Superior temporal gyrus (tissue), 1 donor: ENCODE measurements at regions not wholly inside any gene's neighbourhood (a gene's known extent, or its start where the extent isn't known, plus 50 kb on each side); places are given as distances from the start of the nearest gene placed in this dataset.

Experiments used
- DNase-seq: peaks from one replicate; pipeline ENCODE4 v3.0.0-alpha.2; 2016; ENCODE audit errors: extremely low spot score

DNA sequence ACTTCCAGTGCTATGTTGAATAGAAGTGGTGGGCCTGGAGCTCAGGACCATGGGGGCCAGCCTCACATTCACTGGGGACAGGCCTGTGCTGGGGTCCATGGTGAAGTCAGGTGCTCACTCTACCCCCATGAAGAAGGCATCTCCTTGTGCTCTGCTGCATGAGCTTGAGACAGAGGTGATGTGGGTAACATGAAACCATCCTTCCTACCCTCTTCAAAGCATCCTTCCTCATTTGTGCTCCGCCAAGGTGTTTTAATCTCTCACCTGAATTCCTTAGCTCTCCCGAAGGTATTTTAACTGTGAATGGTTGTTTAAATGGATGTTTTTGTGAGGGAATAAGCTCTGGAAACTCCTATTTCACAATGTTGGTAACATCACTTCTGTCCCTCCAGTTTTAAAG lies 209.6 kb upstream of the PCSK2 start:
- DNase-seq: no peak

GRCh38 chr20:17021481-17021880 lies 205.4 kb upstream of the PCSK2 start:
- DNase-seq: no peak

DNA sequence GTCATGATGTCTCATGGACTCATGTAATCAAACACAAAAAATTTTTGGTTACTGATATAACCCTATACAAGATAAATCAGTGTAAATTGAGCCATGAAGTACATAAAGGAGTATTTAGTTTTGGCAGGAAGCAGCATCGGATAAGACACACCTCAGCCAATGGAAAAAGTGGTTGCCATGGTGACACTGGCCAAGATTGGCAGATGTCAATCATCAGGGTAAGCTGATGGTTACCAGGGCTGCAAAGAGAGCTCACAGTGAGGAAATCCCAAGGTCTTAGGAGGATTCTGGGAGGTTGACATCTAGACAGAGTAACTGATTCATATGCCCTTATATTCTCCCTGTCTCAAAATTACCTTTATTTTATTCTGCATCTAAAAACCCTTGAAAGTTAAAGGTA lies 203.8 kb upstream of the PCSK2 start:
- DNase-seq: no peak

GRCh38 chr20:17023806-17024205 lies 203.0 kb upstream of the PCSK2 start:
- no peak for DNase-seq

DNA sequence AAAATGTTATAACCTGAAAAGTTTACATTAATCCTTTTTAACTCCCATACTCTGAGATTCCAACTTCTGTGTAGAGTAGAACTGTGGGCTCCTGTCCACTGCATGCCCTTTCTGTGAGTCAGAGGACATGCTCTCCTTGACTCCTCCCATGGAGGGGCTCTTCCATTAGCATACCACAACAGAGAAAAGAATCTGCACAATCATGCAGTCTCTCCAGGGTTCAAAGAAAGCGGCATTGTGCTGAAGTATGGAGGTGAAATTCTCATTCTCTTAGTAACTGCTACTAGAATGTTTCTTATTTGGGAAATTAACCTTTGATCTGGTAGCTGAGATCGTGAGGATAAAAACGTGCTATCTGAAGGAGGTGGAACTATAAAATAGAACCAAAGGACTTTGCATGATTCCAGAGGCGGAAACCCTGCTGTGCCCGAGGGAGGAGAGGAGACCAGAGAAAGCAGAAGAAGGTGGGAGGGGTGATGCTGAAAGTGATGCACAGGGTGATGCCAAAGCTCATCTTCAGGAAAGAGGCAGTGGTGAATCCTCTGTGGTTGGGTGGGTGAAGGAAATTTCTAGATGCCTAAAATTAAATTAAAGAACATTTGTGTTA lies 202.2 kb upstream of the PCSK2 start:
- no peak for DNase-seq

DNA sequence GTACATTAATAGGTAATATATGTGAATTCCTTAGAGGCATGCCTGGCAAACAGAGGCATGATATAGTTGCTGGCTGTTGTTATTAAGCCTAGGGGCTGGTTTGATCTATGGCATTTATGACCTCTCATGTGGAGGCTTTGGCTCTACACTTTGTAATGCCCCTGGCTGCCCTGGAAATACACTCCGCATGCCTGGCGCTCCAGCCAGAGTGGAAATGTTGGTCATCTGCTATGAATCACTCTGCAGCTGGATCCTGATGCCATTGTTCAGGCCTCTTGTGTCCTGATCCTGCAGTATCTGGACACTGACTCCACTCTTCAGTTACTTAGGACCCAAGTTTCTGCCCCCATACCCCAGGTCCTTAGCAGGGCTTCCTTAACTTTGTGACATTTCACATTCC lies 200.5 kb upstream of the PCSK2 start:
- DNase-seq: no peak

DNA sequence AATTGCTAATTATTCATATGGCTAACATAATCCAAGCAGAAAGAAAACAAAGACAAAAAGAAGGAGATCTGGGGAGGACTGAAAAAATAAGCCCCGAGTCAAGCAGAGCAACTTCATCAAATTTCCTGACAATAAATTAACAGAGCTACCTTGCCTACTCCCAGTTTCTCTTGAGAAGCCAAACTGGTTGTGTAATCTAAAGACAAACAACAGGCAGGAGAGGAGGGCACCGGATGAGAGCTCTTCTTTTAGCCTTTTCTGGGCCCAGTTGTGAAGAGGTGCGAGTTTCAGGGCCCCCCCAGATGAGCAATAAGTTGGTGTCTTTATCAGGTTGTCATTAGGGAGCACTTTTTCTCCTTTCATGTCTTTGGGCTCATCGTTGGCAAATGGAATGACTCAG lies 197.1 kb upstream of the PCSK2 start:
- no peak for DNase-seq

DNA sequence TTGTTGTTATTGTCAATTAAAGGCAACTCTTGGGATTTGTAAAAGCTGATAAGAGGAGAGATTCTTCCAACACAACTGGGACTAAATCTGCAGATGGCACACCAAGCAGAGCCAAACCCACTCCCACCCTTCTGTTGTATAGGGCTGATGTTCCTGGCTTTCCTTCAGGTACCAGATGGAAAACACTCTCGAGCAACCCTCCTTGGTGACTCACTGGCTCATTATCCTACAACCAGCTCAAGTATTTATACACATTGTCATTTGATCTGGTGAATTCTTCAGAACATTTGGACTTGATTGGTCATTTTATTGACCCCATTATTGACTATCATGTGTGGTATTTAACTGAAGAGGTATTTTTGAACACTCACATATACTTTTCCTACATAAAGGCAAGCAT lies 190.3 kb upstream of the PCSK2 start:
- DNase-seq: peak; percentile 46

- no peak for DNase-seq
These were observed 184.7 kb upstream of the PCSK2 start for GRCh38 chr20:17042122-17042521.

- DNase-seq: no peak
These were observed 183.5 kb upstream of the PCSK2 start for GRCh38 chr20:17043323-17043722.

DNA sequence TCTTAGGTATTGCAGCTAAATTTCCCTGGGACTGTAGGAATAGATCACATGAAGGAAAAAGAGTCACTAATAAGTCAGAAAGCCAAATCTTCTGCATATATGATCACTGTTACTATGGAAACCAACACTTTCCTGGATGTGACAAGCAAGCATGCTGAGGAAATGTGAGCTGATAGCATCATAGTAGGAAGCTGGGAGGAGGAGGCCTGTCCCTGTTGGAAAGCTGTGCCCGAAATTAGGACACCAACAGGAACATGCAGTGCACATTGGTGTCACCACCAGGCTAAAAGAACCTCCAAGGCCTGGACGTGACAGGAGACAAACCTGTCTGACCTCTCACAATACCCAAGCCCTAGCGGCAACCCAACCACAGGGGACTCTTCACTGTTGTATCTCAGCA lies 181.9 kb upstream of the PCSK2 start:
- DNase-seq: peak; percentile 26

- DNase-seq: no peak
These were observed 167.4 kb upstream of the PCSK2 start for GRCh38 chr20:17059465-17059864.

DNA sequence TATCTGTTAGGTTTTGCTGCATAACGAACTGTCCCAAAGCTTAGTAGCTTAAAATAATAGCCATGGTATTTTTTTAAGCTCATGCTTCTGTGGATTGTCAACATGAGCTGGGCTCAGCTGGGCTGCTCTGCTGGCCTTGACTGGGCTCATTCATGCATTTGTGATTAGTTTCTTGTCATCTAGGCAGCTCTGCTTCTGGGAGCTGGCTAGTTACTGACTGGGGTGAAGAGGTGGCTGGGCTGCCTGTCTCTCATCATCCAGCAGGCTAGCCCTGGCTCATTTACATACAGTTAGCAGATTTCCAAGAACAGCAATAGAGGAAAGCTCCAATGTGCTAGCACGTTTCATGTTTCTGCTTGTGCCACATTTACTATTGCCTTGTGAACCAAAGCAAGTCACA lies 165.1 kb upstream of the PCSK2 start:
- no peak for DNase-seq

DNA sequence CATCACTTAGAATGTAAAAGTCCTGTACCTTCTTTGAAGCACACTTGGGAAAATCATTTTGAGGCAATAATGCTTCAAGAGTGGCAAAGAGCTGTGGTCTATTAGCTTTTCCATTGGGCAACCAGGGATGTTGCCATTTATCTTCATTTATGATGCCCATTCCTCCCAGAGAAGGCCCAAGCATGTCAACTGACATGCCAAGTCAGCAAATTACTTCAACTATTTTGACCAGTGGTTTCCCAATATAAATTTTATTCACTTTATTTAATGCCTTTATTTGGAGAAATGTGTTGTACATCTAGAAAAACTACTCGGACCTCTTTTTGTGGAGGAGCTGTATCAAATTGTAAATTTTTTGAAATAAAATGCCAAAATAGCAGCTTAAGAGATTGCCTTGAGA lies 164.1 kb upstream of the PCSK2 start:
- DNase-seq: no peak

GRCh38 chr20:17066902-17067301 lies 159.9 kb upstream of the PCSK2 start:
- no peak for DNase-seq

DNA sequence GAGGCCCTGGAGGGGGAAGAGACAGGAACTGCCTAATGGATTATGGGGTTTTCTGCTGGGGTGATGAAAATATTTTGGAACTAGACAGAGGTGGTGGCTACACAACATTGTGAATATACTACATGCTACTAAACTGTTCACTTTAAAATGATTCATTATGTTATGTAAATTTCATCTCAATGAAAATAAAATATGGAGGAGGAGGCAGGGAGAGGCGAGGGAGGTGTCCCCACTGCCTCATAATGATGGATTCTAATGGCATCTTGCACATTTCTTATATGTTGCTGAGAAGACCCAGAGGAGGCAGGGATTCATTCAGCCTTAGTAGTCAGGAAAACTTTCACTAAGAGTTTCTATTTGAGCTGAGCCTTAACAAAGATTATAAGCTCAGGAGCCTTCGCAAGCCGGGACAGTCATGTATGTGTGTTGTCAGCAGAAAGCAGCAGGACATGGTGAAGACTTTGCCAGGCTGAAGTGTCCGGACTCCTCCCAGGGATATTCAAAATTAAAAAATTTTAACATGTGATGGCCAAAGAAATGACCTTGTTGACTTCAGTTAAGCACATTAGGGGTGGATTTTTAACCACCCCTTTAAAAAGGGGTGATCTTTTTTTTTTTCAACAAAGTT lies 158.6 kb upstream of the PCSK2 start:
- DNase-seq: no peak

DNA sequence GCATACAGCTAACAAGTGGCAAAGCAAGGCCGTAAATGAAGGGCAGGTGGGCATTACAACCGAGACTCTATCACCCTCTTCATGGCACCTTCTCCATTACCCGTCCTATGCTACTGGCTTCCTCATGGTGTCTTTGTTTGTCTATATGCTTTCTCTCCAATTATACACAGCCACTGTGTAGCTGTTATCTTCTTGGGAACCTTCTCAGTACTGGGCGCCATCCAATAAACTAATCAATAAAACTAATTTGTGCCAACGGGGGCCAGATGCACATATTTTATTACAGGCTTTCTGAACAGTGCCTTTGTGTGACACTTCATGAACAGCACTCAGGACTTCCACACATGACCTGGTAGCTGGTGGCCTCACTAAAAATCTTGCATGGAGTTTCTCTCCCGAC lies 149.8 kb upstream of the PCSK2 start:
- DNase-seq: no peak

GRCh38 chr20:17083738-17084137 lies 143.1 kb upstream of the PCSK2 start:
- DNase-seq: no peak

DNA sequence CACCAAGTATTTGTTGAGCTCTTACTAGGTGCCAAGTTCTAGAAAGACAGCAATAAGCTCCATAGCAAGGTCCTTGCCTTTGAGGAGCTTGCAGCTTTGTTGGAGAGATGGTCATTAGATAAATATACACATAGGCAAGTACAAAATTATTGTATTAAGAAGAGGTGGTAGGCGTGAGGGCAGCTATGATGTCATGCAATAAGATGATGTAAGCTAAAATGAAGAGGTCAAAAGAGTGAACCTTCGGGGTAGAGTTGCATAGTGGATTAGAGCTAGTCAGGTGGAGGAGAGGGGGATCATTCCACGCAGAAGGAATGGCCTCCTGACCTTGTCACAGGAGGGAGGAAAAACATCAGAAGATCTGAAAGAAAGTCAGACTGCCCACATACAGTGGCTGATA lies 141.9 kb upstream of the PCSK2 start:
- no peak for DNase-seq

DNA sequence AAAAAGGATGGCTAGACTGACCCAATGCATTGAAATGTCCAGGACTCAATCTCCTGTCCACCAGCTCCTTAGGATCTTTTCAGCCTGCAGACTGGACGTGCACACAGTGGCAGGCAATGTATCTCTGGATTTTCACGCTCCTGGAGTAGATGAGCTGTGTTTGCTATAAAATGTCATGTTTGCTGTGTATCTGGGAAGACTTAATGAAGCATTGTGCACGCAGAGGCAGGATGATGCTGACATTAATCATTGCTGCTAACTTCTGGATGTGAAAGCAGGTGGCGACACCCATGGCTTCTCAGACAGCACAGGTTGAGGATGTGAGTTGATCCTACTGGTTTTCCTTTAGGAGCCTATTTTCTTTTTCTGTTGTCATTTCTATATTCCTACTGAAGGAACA lies 133.1 kb upstream of the PCSK2 start:
- no peak for DNase-seq

DNA sequence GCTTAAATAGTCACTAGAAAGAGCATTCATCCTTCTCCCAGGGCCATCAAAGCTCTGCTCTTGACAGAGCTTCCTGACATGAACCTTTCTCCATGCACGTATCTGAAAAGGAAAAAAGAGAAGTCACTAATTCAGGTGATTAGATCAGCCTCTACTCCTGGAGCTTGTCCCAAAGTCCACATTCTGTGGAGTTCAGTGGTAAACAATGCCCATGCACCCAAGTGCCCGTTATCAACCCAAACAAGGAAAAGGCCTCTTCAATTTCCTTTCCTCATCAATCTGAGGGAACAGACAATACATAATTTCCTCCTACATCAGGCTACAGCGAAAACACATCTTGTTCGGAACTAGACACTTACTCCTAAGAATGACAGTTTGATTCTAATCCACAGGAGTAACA lies 129.2 kb upstream of the PCSK2 start:
- DNase-seq: no peak

DNA sequence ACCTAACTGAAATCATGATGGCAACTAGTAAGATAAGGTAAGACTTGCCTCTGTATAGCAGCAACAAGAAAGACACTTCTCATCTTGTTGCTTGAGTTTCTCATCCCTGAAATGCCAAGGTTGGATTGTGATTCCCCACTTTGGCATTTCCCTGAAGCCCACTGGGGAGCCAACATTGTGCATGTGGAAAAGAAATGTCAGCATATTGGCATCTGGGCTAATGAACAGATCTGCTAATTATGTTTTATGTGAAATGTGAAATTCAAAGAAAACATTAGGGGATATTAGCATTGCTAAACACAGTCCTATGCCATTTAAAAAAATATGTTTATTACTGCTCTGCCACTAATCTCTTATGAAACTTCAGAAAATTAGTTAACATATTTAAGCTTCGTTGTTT lies 126.3 kb upstream of the PCSK2 start:
- no peak for DNase-seq

DNA sequence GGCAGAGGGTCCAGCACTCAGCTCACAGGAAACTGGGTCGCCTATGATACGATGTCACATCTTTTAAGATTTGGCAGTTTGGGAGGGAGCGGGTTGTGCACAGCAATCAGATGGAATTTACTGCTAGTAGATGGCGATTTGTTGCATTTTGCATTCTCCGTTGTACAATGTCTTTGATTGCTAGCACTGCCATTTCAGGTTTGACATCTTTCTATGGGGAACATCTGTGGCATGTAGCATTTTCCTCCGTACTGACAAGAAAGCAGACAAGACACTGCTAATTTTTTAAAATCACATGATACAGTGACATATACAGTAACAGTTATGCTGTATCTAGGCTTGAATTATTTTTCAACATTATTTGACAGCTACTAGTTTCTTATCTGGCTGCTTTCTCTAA lies 119.7 kb upstream of the PCSK2 start:
- no peak for DNase-seq

DNA sequence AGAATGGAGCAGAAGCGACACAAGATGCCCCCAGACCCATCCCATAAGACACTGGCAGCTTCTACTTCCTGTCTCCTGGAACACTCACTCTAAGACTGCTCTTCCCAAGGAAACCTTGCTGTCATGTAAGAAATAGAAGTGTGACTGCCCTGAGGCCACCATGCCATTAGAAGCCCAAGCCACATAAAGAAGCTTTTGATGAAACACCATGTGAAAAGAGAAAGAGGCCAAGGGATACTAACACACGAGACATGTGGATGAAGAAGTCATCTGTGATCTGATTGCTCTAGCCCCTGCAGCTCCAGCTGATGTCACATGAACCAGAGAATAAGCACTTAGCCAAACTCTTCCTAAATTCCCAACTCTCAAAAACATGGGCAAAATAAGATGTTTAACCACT lies 117.9 kb upstream of the PCSK2 start:
- no peak for DNase-seq
